ENCODE measurements at regions not wholly inside any gene's neighbourhood (a gene's known extent, or its start where the extent isn't known, plus 50 kb on each side); places are given as distances from the start of the nearest gene placed in this dataset.

GRCh38 chr4:57774681-57775080, 664.5 kb upstream of the IGFBP7 start:
- no peak for TF ChIP-seq CTCF (IDR thresholded peaks at IDR 0.05; ENCODE audit: insufficient read depth, missing control alignments)
- DNase-seq (ENCODE audit: insufficient read length, low spot score) (no peak), FAIRE-seq (no peak)

GRCh38 chr4:57774171-57774570, 664.0 kb upstream of the IGFBP7 start:
- DNase-seq (ENCODE audit: insufficient read length, low spot score) (no peak), FAIRE-seq (no peak)
- no peak for TF ChIP-seq CTCF (IDR thresholded peaks at IDR 0.05; ENCODE audit: insufficient read depth, missing control alignments)

GRCh38 chr4:57766341-57766740, 656.2 kb upstream of the IGFBP7 start:
- no peak for FAIRE-seq
- TF ChIP-seq CTCF (IDR thresholded peaks at IDR 0.05; ENCODE audit: insufficient read depth, missing control alignments): no peak
- no peak for DNase-seq (ENCODE audit: insufficient read length, low spot score)

- TF ChIP-seq CTCF (IDR thresholded peaks at IDR 0.05; ENCODE audit: insufficient read depth, missing control alignments): no peak
- DNase-seq (ENCODE audit: insufficient read length, low spot score) (no peak), FAIRE-seq (no peak)
Observed at GRCh38 chr4:57764856-57765255, 654.7 kb upstream of the IGFBP7 start.

- no peak for TF ChIP-seq CTCF (IDR thresholded peaks at IDR 0.05; ENCODE audit: insufficient read depth, missing control alignments)
- no peak for DNase-seq (ENCODE audit: insufficient read length, low spot score)
- no peak for FAIRE-seq
Observed at GRCh38 chr4:57763070-57763469, 652.9 kb upstream of the IGFBP7 start.

GRCh38 chr4:57740625-57741190, 630.5 kb upstream of the IGFBP7 start:
- FAIRE-seq: no peak
- TF ChIP-seq CTCF (IDR thresholded peaks at IDR 0.05; ENCODE audit: insufficient read depth, missing control alignments): no peak
- DNase-seq (ENCODE audit: insufficient read length, low spot score): no peak

- no peak for DNase-seq (ENCODE audit: insufficient read length, low spot score)
- no peak for TF ChIP-seq CTCF (IDR thresholded peaks at IDR 0.05; ENCODE audit: insufficient read depth, missing control alignments)
- FAIRE-seq: no peak
Observed at GRCh38 chr4:57736781-57737180, 626.6 kb upstream of the IGFBP7 start.

Data from D721Med (cell line).